GM12865 (cell line): ENCODE measurements at regions not wholly inside any gene's neighbourhood (a gene's known extent, or its start where the extent isn't known, plus 50 kb on each side); places are given as distances from the start of the nearest gene placed in this dataset.

ENCODE experiments used
- DNase-seq: peaks from one replicate; pipeline ENCODE4 v3.0.0; 2010; ENCODE audit warnings: low read depth
- H3K4me3 ChIP-seq: 2 replicates; pipeline ENCODE4 v1.5.1; 2011; ENCODE audit warnings: mild to moderate bottlenecking, low read depth, low read length, control low read depth
- CTCF ChIP-seq: IDR thresholded peaks from 2 replicates; pipeline ENCODE4 v1.5.1; 2011; ENCODE audit warnings: low read length, control low read depth, low read depth, inconsistent platforms; ENCODE audit not compliant: insufficient read depth; ENCODE audit errors: missing control alignments

- DNase-seq: no peak
- no peak overlapping the region for H3K4me3 ChIP-seq
- no peak for TF ChIP-seq CTCF
Observed at GRCh38 chr20:50289581-50289980, 99.0 kb downstream of the CEBPB start.

GRCh38 chr20:50290112-50290511 lies 99.5 kb downstream of the CEBPB start:
- no peak for DNase-seq
- H3K4me3 ChIP-seq: no peak overlapping the region
- TF ChIP-seq CTCF: no peak

- no peak for DNase-seq
- TF ChIP-seq CTCF: no peak
- H3K4me3 ChIP-seq: no peak overlapping the region
Observed at GRCh38 chr20:50290808-50291207, 100.2 kb downstream of the CEBPB start.

GRCh38 chr20:50291254-50292078 lies 100.8 kb downstream of the CEBPB start:
- H3K4me3 ChIP-seq: no peak overlapping the region
- no peak for TF ChIP-seq CTCF
- DNase-seq: no peak

GRCh38 chr20:50292079-50292590 lies 101.5 kb downstream of the CEBPB start:
- H3K4me3 ChIP-seq: no peak overlapping the region
- TF ChIP-seq CTCF: no peak
- no peak for DNase-seq

- TF ChIP-seq CTCF: no peak
- no peak overlapping the region for H3K4me3 ChIP-seq
- no peak for DNase-seq
Observed at GRCh38 chr20:50292591-50293283, 102.1 kb downstream of the CEBPB start.
